Gastrocnemius medialis (tissue), 4 donors: ENCODE measurements at regions not wholly inside any gene's neighbourhood (a gene's known extent, or its start where the extent isn't known, plus 50 kb on each side); places are given as distances from the start of the nearest gene placed in this dataset.

Experiments
- POLR2A ChIP-seq, 2 donors: fragments of 450-650 bp; IDR thresholded peaks; one replicate each; pipeline ENCODE4 v1.6.1; 2017; ENCODE audit warnings: antibody characterized with exemption in 2 of 2, mild to moderate bottlenecking in 2 of 2, moderate library complexity in 2 of 2
- TF ChIP-seq, protein P1 (sequence below), 5 experiments: fragments of 450-650 bp in 3 of 5; fragments of 200-600 bp in 2 of 5; sonication (generic) in 2 of 5; IDR thresholded peaks in 4 of 5; conservative IDR thresholded peaks in 1 of 5; 1 replicate in 4 of 5; 2 replicates in 1 of 5; pipeline ENCODE4 v1.5.1; 2016 to 2019; ENCODE audit warnings: antibody characterized with exemption in 5 of 5, mild to moderate bottlenecking in 3 of 5, moderate library complexity in 3 of 5

GRCh38 chr7:155203059-155203881 lies 94.4 kb upstream of the INSIG1 start:
- TF ChIP-seq, protein P1, sequence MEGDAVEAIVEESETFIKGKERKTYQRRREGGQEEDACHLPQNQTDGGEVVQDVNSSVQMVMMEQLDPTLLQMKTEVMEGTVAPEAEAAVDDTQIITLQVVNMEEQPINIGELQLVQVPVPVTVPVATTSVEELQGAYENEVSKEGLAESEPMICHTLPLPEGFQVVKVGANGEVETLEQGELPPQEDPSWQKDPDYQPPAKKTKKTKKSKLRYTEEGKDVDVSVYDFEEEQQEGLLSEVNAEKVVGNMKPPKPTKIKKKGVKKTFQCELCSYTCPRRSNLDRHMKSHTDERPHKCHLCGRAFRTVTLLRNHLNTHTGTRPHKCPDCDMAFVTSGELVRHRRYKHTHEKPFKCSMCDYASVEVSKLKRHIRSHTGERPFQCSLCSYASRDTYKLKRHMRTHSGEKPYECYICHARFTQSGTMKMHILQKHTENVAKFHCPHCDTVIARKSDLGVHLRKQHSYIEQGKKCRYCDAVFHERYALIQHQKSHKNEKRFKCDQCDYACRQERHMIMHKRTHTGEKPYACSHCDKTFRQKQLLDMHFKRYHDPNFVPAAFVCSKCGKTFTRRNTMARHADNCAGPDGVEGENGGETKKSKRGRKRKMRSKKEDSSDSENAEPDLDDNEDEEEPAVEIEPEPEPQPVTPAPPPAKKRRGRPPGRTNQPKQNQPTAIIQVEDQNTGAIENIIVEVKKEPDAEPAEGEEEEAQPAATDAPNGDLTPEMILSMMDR (IDR thresholded peaks at IDR 0.05 in 4 of 5, conservative IDR thresholded peaks at IDR 0.05 in 1 of 5), result no peak
- no peak for TF ChIP-seq POLR2A (IDR thresholded peaks at IDR 0.05)
